GM23338 (cell line): ENCODE measurements at regions not wholly inside any gene's neighbourhood (a gene's known extent, or its start where the extent isn't known, plus 50 kb on each side); places are given as distances from the start of the nearest gene placed in this dataset.

Experiments
- CTCF ChIP-seq, 2 experiments: fragments of 200-600 bp in 1 of 2; sonication (generic) in 1 of 2; conservative IDR thresholded peaks; 2 replicates each; pipeline versions ENCODE4 v1.5.1 to v1.6.1; 2016 to 2017; ENCODE audit warnings: antibody characterized with exemption in 2 of 2, low read depth in 2 of 2, mild to moderate bottlenecking in 2 of 2, moderate library complexity in 1 of 2
- ETS1 ChIP-seq: IDR thresholded peaks from 2 replicates; pipeline ENCODE4 v1.6.1; 2016; ENCODE audit warnings: antibody characterized with exemption
- EZH2 ChIP-seq: fragments of 200-600 bp; sonication (generic); IDR thresholded peaks from one replicate; pipeline ENCODE4 v1.8.0; 2017; ENCODE audit warnings: antibody characterized with exemption, mild to moderate bottlenecking, low read depth; ENCODE audit not compliant: unreplicated experiment
- EZH2phosphoT487 ChIP-seq: fragments of 200-600 bp; sonication (generic); IDR thresholded peaks from one replicate; pipeline ENCODE4 v1.8.1; 2018; ENCODE audit warnings: antibody characterized with exemption; ENCODE audit not compliant: unreplicated experiment
- POLR2AphosphoS5 ChIP-seq: IDR thresholded peaks from 2 replicates; pipeline ENCODE4 v1.6.1; 2016; ENCODE audit warnings: antibody characterized with exemption, low read depth
- REST ChIP-seq: IDR thresholded peaks from one replicate; pipeline ENCODE4 v1.6.1; 2018; ENCODE audit warnings: antibody characterized with exemption; ENCODE audit not compliant: unreplicated experiment
- ZNF114 ChIP-seq: fragments of 250-450 bp; sonication (Bioruptor Pico); IDR thresholded peaks from 2 replicates; pipeline ENCODE4 v1.5.0; 2020; ENCODE audit warnings: mild to moderate bottlenecking, moderate library complexity

GRCh38 chr6:84973606-84974005, 209.2 kb upstream of the TBX18 start:
- TF ChIP-seq CTCF (conservative IDR thresholded peaks at IDR 0.05; ENCODE audit: low read depth in 2 of 2) (no peak), EZH2 (no peak), ETS1 (no peak), REST (no peak), POLR2AphosphoS5 (no peak), ZNF114 (CRISPR knock-in tag) (no peak), EZH2phosphoT487 (no peak)
